ENCODE measurements at regions not wholly inside any gene's neighbourhood (a gene's known extent, or its start where the extent isn't known, plus 50 kb on each side); places are given as distances from the start of the nearest gene placed in this dataset.

GRCh38 chr10:78584266-78584665 lies 484.5 kb upstream of the ZMIZ1 start:
- no peak for TF ChIP-seq EP300 (IDR thresholded peaks at IDR 0.05)
- no peak for TF ChIP-seq CTCF (IDR thresholded peaks at IDR 0.05)
